SU-DHL-6 (cell line): ENCODE measurements at regions not wholly inside any gene's neighbourhood (a gene's known extent, or its start where the extent isn't known, plus 50 kb on each side); places are given as distances from the start of the nearest gene placed in this dataset.

Experiments used
- EZH2phosphoT487 ChIP-seq: fragments of 200-600 bp; sonication (generic), shearing (Covaris generic); conservative IDR thresholded peaks from 2 replicates; pipeline ENCODE4 v1.6.1; 2018; ENCODE audit warnings: mild to moderate bottlenecking, antibody characterized with exemption, low read length, moderate library complexity, mixed read lengths
- TF ChIP-seq, protein P1 (sequence below): fragments of 200-600 bp; sonication (generic); IDR thresholded peaks from one replicate; pipeline ENCODE4 v1.5.1; 2017; ENCODE audit warnings: antibody characterized with exemption, mild to moderate bottlenecking, low read length, moderate library complexity; ENCODE audit not compliant: insufficient read depth, poor library complexity, severe bottlenecking

DNA sequence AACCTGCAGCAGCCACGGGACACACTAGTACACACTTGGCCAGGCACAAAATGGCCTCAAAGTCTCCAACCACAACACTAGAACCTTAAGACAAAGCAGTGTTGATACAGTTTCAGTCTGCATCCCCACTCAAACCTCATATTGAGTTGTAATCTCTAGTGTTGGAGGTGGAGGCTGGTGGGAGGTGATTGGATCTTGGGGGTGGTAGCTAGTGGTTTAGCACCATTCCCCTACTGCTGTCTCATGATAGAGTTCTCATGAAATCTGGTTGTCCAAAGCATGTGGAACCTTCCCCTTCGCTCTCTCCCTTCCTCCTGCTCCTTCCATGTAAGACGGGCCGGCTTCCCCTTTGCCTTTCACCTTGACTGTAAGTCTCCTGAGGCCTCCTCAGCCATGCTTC lies 638.7 kb downstream of the UQCRFS1 start:
- no peak for TF ChIP-seq EZH2phosphoT487
- TF ChIP-seq, protein P1, sequence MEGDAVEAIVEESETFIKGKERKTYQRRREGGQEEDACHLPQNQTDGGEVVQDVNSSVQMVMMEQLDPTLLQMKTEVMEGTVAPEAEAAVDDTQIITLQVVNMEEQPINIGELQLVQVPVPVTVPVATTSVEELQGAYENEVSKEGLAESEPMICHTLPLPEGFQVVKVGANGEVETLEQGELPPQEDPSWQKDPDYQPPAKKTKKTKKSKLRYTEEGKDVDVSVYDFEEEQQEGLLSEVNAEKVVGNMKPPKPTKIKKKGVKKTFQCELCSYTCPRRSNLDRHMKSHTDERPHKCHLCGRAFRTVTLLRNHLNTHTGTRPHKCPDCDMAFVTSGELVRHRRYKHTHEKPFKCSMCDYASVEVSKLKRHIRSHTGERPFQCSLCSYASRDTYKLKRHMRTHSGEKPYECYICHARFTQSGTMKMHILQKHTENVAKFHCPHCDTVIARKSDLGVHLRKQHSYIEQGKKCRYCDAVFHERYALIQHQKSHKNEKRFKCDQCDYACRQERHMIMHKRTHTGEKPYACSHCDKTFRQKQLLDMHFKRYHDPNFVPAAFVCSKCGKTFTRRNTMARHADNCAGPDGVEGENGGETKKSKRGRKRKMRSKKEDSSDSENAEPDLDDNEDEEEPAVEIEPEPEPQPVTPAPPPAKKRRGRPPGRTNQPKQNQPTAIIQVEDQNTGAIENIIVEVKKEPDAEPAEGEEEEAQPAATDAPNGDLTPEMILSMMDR = no peak
